SHP77 (cell line): ENCODE measurements at regions not wholly inside any gene's neighbourhood (a gene's known extent, or its start where the extent isn't known, plus 50 kb on each side); places are given as distances from the start of the nearest gene placed in this dataset.

ENCODE experiments used
- DNase-seq, 2 experiments: peaks; one replicate each; lab custom pipeline; 2025; lab: John Stamatoyannopoulos, UW

- no peak for DNase-seq
These were observed 711.4 kb upstream of the ACVR2A start for GRCh38 chr2:147133286-147133908.

- no peak for DNase-seq
These were observed 719.7 kb upstream of the ACVR2A start for GRCh38 chr2:147125145-147125544.

GRCh38 chr2:147122944-147123343, 721.9 kb upstream of the ACVR2A start:
- DNase-seq: no peak

GRCh38 chr2:147110962-147111361, 733.9 kb upstream of the ACVR2A start:
- DNase-seq: no peak

- DNase-seq: no peak
These were observed 734.5 kb upstream of the ACVR2A start for GRCh38 chr2:147110317-147110716.

- DNase-seq: no peak
These were observed 735.5 kb upstream of the ACVR2A start for GRCh38 chr2:147109291-147109690.

- DNase-seq: no peak
These were observed 736.3 kb upstream of the ACVR2A start for GRCh38 chr2:147108548-147108947.

GRCh38 chr2:147101941-147102790, 742.7 kb upstream of the ACVR2A start:
- DNase-seq: no peak

- no peak for DNase-seq
These were observed 744.3 kb upstream of the ACVR2A start for GRCh38 chr2:147100406-147101035.

GRCh38 chr2:147099845-147100244, 745.0 kb upstream of the ACVR2A start:
- DNase-seq: no peak

- DNase-seq: no peak
These were observed 745.9 kb upstream of the ACVR2A start for GRCh38 chr2:147098940-147099339.

GRCh38 chr2:147097747-147098146, 747.1 kb upstream of the ACVR2A start:
- DNase-seq: no peak

- no peak for DNase-seq
These were observed 748.2 kb upstream of the ACVR2A start for GRCh38 chr2:147096671-147097070.

GRCh38 chr2:147095376-147095775, 749.5 kb upstream of the ACVR2A start:
- DNase-seq: no peak

- no peak for DNase-seq
These were observed 750.8 kb upstream of the ACVR2A start for GRCh38 chr2:147094077-147094476.

- DNase-seq: no peak
These were observed 752.6 kb upstream of the ACVR2A start for GRCh38 chr2:147092266-147092665.

GRCh38 chr2:147091448-147091847, 753.4 kb upstream of the ACVR2A start:
- DNase-seq: no peak

GRCh38 chr2:147088871-147089270, 756.0 kb upstream of the ACVR2A start:
- no peak for DNase-seq

GRCh38 chr2:147086715-147087114, 758.1 kb upstream of the ACVR2A start:
- no peak for DNase-seq

- DNase-seq: no peak
These were observed 761.2 kb upstream of the ACVR2A start for GRCh38 chr2:147083664-147084063.

- DNase-seq: peak; percentile 13 to 47
These were observed 761.8 kb upstream of the ACVR2A start for GRCh38 chr2:147082850-147083522.

- DNase-seq: no peak
These were observed 763.0 kb upstream of the ACVR2A start for GRCh38 chr2:147081831-147082230.

GRCh38 chr2:147076634-147077033, 768.2 kb upstream of the ACVR2A start:
- no peak for DNase-seq
